GM23338 (cell line): ENCODE measurements at regions not wholly inside any gene's neighbourhood (a gene's known extent, or its start where the extent isn't known, plus 50 kb on each side); places are given as distances from the start of the nearest gene placed in this dataset.

Source experiments
- ATAC-seq: fragments of 200-7000 bp; cut with Tn5 transposase; 3 replicates; pipeline ENCODE4 v1.9.1; 2020
- DNase-seq: peaks from one replicate; pipeline ENCODE4 v3.0.0-alpha.2; 2015; ENCODE audit warnings: low spot score
- H2AFZ ChIP-seq: fragments of 200-600 bp; sonication (generic); 2 replicates; pipeline ENCODE4 v1.8.0; 2016; ENCODE audit warnings: antibody characterized with exemption, mild to moderate bottlenecking, moderate library complexity
- H3F3A ChIP-seq: fragments of 200-600 bp; sonication (generic); replicated peaks from 2 replicates; pipeline ENCODE4 v1.8.0; 2017; ENCODE audit warnings: antibody characterized with exemption, mixed run types, low read depth
- H3K27ac ChIP-seq: fragments of 200-600 bp; sonication (generic); 2 replicates; pipeline ENCODE4 v1.6.1; 2016; ENCODE audit warnings: low read depth
- H3K27me3 ChIP-seq: fragments of 200-600 bp; sonication (generic); 2 replicates; pipeline ENCODE4 v1.8.0; 2016; ENCODE audit warnings: mild to moderate bottlenecking, mixed run types, moderate library complexity; ENCODE audit not compliant: insufficient read depth
- H3K36me3 ChIP-seq: fragments of 200-600 bp; sonication (generic); 2 replicates; pipeline ENCODE4 v1.8.0; 2016; ENCODE audit warnings: mild to moderate bottlenecking; ENCODE audit not compliant: insufficient read depth
- H3K4me1 ChIP-seq: fragments of 200-600 bp; sonication (generic); 2 replicates; pipeline ENCODE4 v1.8.0; 2016; ENCODE audit warnings: mild to moderate bottlenecking, moderate library complexity; ENCODE audit not compliant: insufficient read depth
- H3K4me2 ChIP-seq: fragments of 200-600 bp; sonication (generic); 2 replicates; pipeline ENCODE4 v1.7.1; 2017; ENCODE audit warnings: mixed run types
- H3K4me3 ChIP-seq: fragments of 200-600 bp; sonication (generic); 2 replicates; pipeline ENCODE4 v1.6.1; 2016; ENCODE audit warnings: mixed run types
- H3K79me2 ChIP-seq: fragments of 200-600 bp; sonication (generic); replicated peaks from 2 replicates; pipeline ENCODE4 v1.8.0; 2017; ENCODE audit warnings: mild to moderate bottlenecking; ENCODE audit not compliant: insufficient read depth
- H3K9me2 ChIP-seq: fragments of 200-600 bp; sonication (generic); 2 replicates; pipeline ENCODE4 v1.8.0; 2017; ENCODE audit not compliant: insufficient read depth
- H4K20me1 ChIP-seq: fragments of 200-600 bp; sonication (generic); replicated peaks from 2 replicates; pipeline ENCODE4 v1.8.0; 2017; ENCODE audit warnings: mild to moderate bottlenecking; ENCODE audit not compliant: insufficient read depth
- H3K27ac Mint-ChIP-seq: 2 replicates; pipeline ENCODE4 v1.8.0; 2020; ENCODE audit warnings: inconsistent platforms, mild to moderate bottlenecking, moderate library complexity, mixed read lengths
- H3K27me3 Mint-ChIP-seq: 3 replicates; pipeline ENCODE4 v1.8.0; 2022; ENCODE audit warnings: low read depth, mild to moderate bottlenecking, moderate library complexity, mixed read lengths, inconsistent platforms; ENCODE audit not compliant: insufficient read depth, poor library complexity
- H3K36me3 Mint-ChIP-seq: 3 replicates; pipeline ENCODE4 v1.8.0; 2021; ENCODE audit warnings: low read depth, mild to moderate bottlenecking, inconsistent platforms, moderate library complexity, mixed read lengths
- H3K4me1 Mint-ChIP-seq: 3 replicates; pipeline ENCODE4 v1.8.0; 2020; ENCODE audit warnings: mild to moderate bottlenecking, inconsistent platforms, mixed read lengths
- H3K4me3 Mint-ChIP-seq: 3 replicates; pipeline ENCODE4 v1.8.0; 2021; ENCODE audit warnings: moderate library complexity, mild to moderate bottlenecking, inconsistent platforms, mixed read lengths
- H3K9me3 Mint-ChIP-seq: 3 replicates; pipeline ENCODE4 v1.8.0; 2020; ENCODE audit warnings: moderate library complexity, mild to moderate bottlenecking, inconsistent platforms, mixed read lengths
- CREB1 ChIP-seq: fragments of 250-450 bp; sonication (Bioruptor Pico); IDR thresholded peaks from 2 replicates; pipeline ENCODE4 v1.5.0; 2020; ENCODE audit warnings: low read depth, mild to moderate bottlenecking, moderate library complexity
- EZH2 ChIP-seq: fragments of 200-600 bp; sonication (generic); IDR thresholded peaks from one replicate; pipeline ENCODE4 v1.8.0; 2017; ENCODE audit warnings: antibody characterized with exemption, mild to moderate bottlenecking, low read depth; ENCODE audit not compliant: unreplicated experiment
- NANOG ChIP-seq: IDR thresholded peaks from 2 replicates; pipeline ENCODE4 v1.6.1; 2016; ENCODE audit warnings: antibody characterized with exemption, borderline replicate concordance
- STAT1 ChIP-seq: IDR thresholded peaks from one replicate; pipeline ENCODE4 v1.6.1; 2016; ENCODE audit warnings: antibody characterized with exemption; ENCODE audit not compliant: unreplicated experiment
- ZNF114 ChIP-seq: fragments of 250-450 bp; sonication (Bioruptor Pico); IDR thresholded peaks from 2 replicates; pipeline ENCODE4 v1.5.0; 2020; ENCODE audit warnings: mild to moderate bottlenecking, moderate library complexity
- ZNF331 ChIP-seq: fragments of 250-450 bp; sonication (Bioruptor Pico); IDR thresholded peaks from 2 replicates; pipeline ENCODE4 v1.5.0; 2020; ENCODE audit warnings: low read depth, mild to moderate bottlenecking, moderate library complexity
- ZNF462 ChIP-seq: fragments of 250-450 bp; sonication (Bioruptor Pico); IDR thresholded peaks from 2 replicates; pipeline ENCODE4 v1.5.0; 2020; ENCODE audit warnings: mild to moderate bottlenecking, moderate library complexity
- TF ChIP-seq, protein P1 (sequence below), 2 experiments: fragments of 200-600 bp in 1 of 2; sonication (generic) in 1 of 2; conservative IDR thresholded peaks; 2 replicates each; pipeline versions ENCODE4 v1.5.1 to v1.6.1; 2016 to 2017; ENCODE audit warnings: antibody characterized with exemption in 2 of 2, low read depth in 2 of 2, mild to moderate bottlenecking in 2 of 2, moderate library complexity in 1 of 2

GRCh38 chr6:3928111-3928510, 78.9 kb downstream of the FAM50B start (continued):
- TF ChIP-seq ZNF462, result no peak

DNA sequence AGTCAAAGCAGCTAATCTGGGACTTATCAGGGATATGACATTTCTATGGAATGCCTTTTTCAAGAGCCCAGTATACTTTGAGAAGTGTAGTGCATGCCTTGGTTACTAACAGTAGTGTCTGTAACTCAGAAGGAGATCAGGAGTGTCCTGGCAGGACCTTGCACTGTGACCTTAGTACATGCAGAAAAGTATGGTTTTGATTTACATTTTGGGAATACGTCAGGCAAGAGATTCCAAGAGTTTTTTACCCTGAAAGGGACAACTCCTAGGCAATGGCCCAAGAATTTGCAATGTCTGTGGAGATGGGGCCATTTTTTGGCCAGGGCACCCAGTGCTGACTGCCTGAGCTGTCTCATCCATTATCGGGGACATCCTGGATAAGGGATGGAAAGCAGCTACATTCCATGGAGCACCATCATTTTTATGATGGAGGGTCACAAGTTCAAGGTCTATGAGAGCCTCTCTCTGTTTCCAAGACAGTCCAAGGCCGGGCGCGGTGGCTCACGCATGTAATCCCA, 80.2 kb downstream of the FAM50B start:
- no peak overlapping the region for H3K27ac Mint-ChIP-seq
- no peak for DNase-seq
- H3K4me3 ChIP-seq, result no peak overlapping the region
- H3K9me3 Mint-ChIP-seq, result no peaks in the 10 kb centered on the region
- H3K9me2 ChIP-seq, result no peaks in the 10 kb centered on the region
- H2AFZ ChIP-seq, result no peak overlapping the region
- H3K27me3 ChIP-seq, result no peaks in the 10 kb centered on the region
- H3K4me3 Mint-ChIP-seq, result no peak overlapping the region
- peaks cover 8% of the 10 kb centered on the region; the same call in 2 of the 3 replicates for H3K4me1 Mint-ChIP-seq
- H3K27me3 Mint-ChIP-seq, result peaks cover 9% of the 10 kb centered on the region
- no peak for ATAC-seq
- H3K4me1 ChIP-seq, result 0 out of 2 replicates have a peak, but pooled peaks cover 3% of the 10 kb centered on the region
- no peak overlapping the region for H3K4me2 ChIP-seq
- no peaks in the 10 kb centered on the region for H3F3A ChIP-seq
- no peak overlapping the region for H3K27ac ChIP-seq
- H4K20me1 ChIP-seq, result no peaks in the 10 kb centered on the region
- no peaks in the 10 kb centered on the region for H3K79me2 ChIP-seq
- no peaks in the 10 kb centered on the region for H3K36me3 ChIP-seq
- no peaks in the 10 kb centered on the region for H3K36me3 Mint-ChIP-seq
- TF ChIP-seq, protein P1, sequence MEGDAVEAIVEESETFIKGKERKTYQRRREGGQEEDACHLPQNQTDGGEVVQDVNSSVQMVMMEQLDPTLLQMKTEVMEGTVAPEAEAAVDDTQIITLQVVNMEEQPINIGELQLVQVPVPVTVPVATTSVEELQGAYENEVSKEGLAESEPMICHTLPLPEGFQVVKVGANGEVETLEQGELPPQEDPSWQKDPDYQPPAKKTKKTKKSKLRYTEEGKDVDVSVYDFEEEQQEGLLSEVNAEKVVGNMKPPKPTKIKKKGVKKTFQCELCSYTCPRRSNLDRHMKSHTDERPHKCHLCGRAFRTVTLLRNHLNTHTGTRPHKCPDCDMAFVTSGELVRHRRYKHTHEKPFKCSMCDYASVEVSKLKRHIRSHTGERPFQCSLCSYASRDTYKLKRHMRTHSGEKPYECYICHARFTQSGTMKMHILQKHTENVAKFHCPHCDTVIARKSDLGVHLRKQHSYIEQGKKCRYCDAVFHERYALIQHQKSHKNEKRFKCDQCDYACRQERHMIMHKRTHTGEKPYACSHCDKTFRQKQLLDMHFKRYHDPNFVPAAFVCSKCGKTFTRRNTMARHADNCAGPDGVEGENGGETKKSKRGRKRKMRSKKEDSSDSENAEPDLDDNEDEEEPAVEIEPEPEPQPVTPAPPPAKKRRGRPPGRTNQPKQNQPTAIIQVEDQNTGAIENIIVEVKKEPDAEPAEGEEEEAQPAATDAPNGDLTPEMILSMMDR (conservative IDR thresholded peaks at IDR 0.05; ENCODE audit: low read depth in 2 of 2), result no peak
- TF ChIP-seq ZNF462 (no peak), CREB1 (CRISPR knock-in tag) (no peak), STAT1 (no peak), ZNF331 (no peak), ZNF114 (CRISPR knock-in tag) (no peak), NANOG (no peak), EZH2 (no peak)
